ENCODE measurements at regions not wholly inside any gene's neighbourhood (a gene's known extent, or its start where the extent isn't known, plus 50 kb on each side); places are given as distances from the start of the nearest gene placed in this dataset.

- Mint-ChIP-seq H3K4me3 (no peak overlapping the region), H3K36me3 (ENCODE audit: low read depth) (no peaks in the 10 kb centered on the region), H3K4me1 (ENCODE audit: low read depth) (no peaks in the 10 kb centered on the region), H3K27ac (no peak overlapping the region), H3K27me3 (ENCODE audit: insufficient read depth) (no peaks in the 10 kb centered on the region), H3K9me3 (peaks cover 32% of the 10 kb centered on the region)
- no peak for TF ChIP-seq CTCF (IDR thresholded peaks at IDR 0.05)
- no peak for DNase-seq
Observed at GRCh38 chr6:117117652-117118051, 147.7 kb upstream of the VGLL2 start.

GRCh38 chr6:117118490-117118889 lies 146.9 kb upstream of the VGLL2 start:
- no peaks in the 10 kb centered on the region for H3K27me3 Mint-ChIP-seq (ENCODE audit: insufficient read depth)
- DNase-seq, result no peak
- TF ChIP-seq CTCF (IDR thresholded peaks at IDR 0.05), result no peak
- H3K27ac Mint-ChIP-seq, result no peak overlapping the region
- peaks cover 36% of the 10 kb centered on the region for H3K9me3 Mint-ChIP-seq
- H3K36me3 Mint-ChIP-seq (ENCODE audit: low read depth), result no peaks in the 10 kb centered on the region
- H3K4me3 Mint-ChIP-seq, result no peak overlapping the region
- no peaks in the 10 kb centered on the region for H3K4me1 Mint-ChIP-seq (ENCODE audit: low read depth)

GRCh38 chr6:117126213-117126612 lies 139.1 kb upstream of the VGLL2 start:
- H3K9me3 Mint-ChIP-seq, result peaks cover 40% of the 10 kb centered on the region
- no peaks in the 10 kb centered on the region for H3K27me3 Mint-ChIP-seq (ENCODE audit: insufficient read depth)
- TF ChIP-seq CTCF (IDR thresholded peaks at IDR 0.05), result no peak
- H3K4me3 Mint-ChIP-seq, result no peak overlapping the region
- no peak overlapping the region for H3K27ac Mint-ChIP-seq
- H3K4me1 Mint-ChIP-seq (ENCODE audit: low read depth), result no peaks in the 10 kb centered on the region
- H3K36me3 Mint-ChIP-seq (ENCODE audit: low read depth), result no peaks in the 10 kb centered on the region
- DNase-seq, result no peak

- no peaks in the 10 kb centered on the region for H3K4me1 Mint-ChIP-seq (ENCODE audit: low read depth)
- no peak overlapping the region for H3K27ac Mint-ChIP-seq
- peaks cover 36% of the 10 kb centered on the region for H3K9me3 Mint-ChIP-seq
- H3K36me3 Mint-ChIP-seq (ENCODE audit: low read depth), result no peaks in the 10 kb centered on the region
- TF ChIP-seq CTCF (IDR thresholded peaks at IDR 0.05), result no peak
- no peak overlapping the region for H3K4me3 Mint-ChIP-seq
- no peaks in the 10 kb centered on the region for H3K27me3 Mint-ChIP-seq (ENCODE audit: insufficient read depth)
- DNase-seq, result no peak
Observed at GRCh38 chr6:117128052-117128451, 137.3 kb upstream of the VGLL2 start.

GRCh38 chr6:117130125-117130524 lies 135.2 kb upstream of the VGLL2 start:
- Mint-ChIP-seq H3K27ac (no peak overlapping the region), H3K4me1 (ENCODE audit: low read depth) (no peaks in the 10 kb centered on the region), H3K36me3 (ENCODE audit: low read depth) (no peaks in the 10 kb centered on the region), H3K9me3 (peaks cover 24% of the 10 kb centered on the region), H3K4me3 (no peak overlapping the region), H3K27me3 (ENCODE audit: insufficient read depth) (no peaks in the 10 kb centered on the region; the same call in 1 of the 2 replicates)
- no peak for TF ChIP-seq CTCF (IDR thresholded peaks at IDR 0.05)
- DNase-seq, result no peak

GRCh38 chr6:117136702-117137101 lies 128.7 kb upstream of the VGLL2 start:
- Mint-ChIP-seq H3K4me1 (ENCODE audit: low read depth) (no peaks in the 10 kb centered on the region), H3K4me3 (no peak overlapping the region), H3K27ac (no peak overlapping the region), H3K27me3 (ENCODE audit: insufficient read depth) (no peaks in the 10 kb centered on the region; the same call in 1 of the 2 replicates), H3K36me3 (ENCODE audit: low read depth) (peaks cover 4% of the 10 kb centered on the region; the same call in 1 of the 2 replicates), H3K9me3 (peaks cover 14% of the 10 kb centered on the region)
- DNase-seq, result no peak
- no peak for TF ChIP-seq CTCF (IDR thresholded peaks at IDR 0.05)
